Gastroesophageal sphincter (tissue), 4 donors: ENCODE measurements at regions not wholly inside any gene's neighbourhood (a gene's known extent, or its start where the extent isn't known, plus 50 kb on each side); places are given as distances from the start of the nearest gene placed in this dataset.

ENCODE experiments used
- ATAC-seq: fragments of 150-250 bp; one replicate; pipeline ENCODE4 v1.9.1; 2016; ENCODE audit warnings: mild to moderate bottlenecking, moderate library complexity
- H3K27ac ChIP-seq, 4 donors: fragments of 200-600 bp; sonication (generic) in 3 of 4; 1 replicate in 3 of 4; 2 replicates in 1 of 4; pipeline ENCODE4 v1.5.1; 2016 to 2019
- H3K27me3 ChIP-seq: fragments of 200-600 bp; sonication (generic); one replicate; pipeline ENCODE4 v1.5.1; 2019
- H3K36me3 ChIP-seq, 2 donors: fragments of 200-600 bp; sonication (generic); one replicate each; pipeline ENCODE4 v1.5.1; 2019; ENCODE audit warnings: control low read depth in 1 of 2
- H3K4me1 ChIP-seq, 3 donors: fragments of 200-600 bp; sonication (generic); 1 replicate in 2 of 3; 2 replicates in 1 of 3; pipeline ENCODE4 v1.5.1; 2016 to 2019; ENCODE audit warnings: control low read depth in 2 of 3
- H3K4me3 ChIP-seq, 2 donors: fragments of 200-600 bp; sonication (generic); one replicate each; pipeline ENCODE4 v1.5.1; 2019; ENCODE audit warnings: mild to moderate bottlenecking in 1 of 2, moderate library complexity in 1 of 2
- H3K9me3 ChIP-seq, 3 donors: fragments of 200-600 bp; sonication (generic); one replicate each; pipeline ENCODE4 v1.5.1; 2017 to 2019; ENCODE audit warnings: control low read depth in 2 of 3
- EP300 ChIP-seq: sonication (generic); formaldehyde crosslinking; IDR thresholded peaks from one replicate; pipeline ENCODE4 v1.6.1; 2017; ENCODE audit warnings: antibody characterized with exemption, mild to moderate bottlenecking
- POLR2A ChIP-seq, 2 donors: fragments of 450-650 bp; IDR thresholded peaks; one replicate each; pipeline ENCODE4 v1.6.1; 2017; ENCODE audit warnings: antibody characterized with exemption in 2 of 2, mild to moderate bottlenecking in 2 of 2, moderate library complexity in 1 of 2
- POLR2AphosphoS5 ChIP-seq: sonication (generic); formaldehyde crosslinking; IDR thresholded peaks from one replicate; pipeline ENCODE4 v1.6.1; 2017; ENCODE audit warnings: antibody characterized with exemption
- WGBS, 2 donors: methylation state at CpG; one replicate each; pipeline ENCODE4 v1.1.5; 2018; ENCODE audit warnings: low coverage in 1 of 2; 5-methylcytosine and 5-hydroxymethylcytosine counted together
- TF ChIP-seq, protein P1 (sequence below), 4 experiments: fragments of 200-600 bp in 2 of 4; fragments of 450-650 bp in 2 of 4; sonication (generic) in 1 of 4; IDR thresholded peaks; one replicate each; pipeline ENCODE4 v1.5.1; 2017 to 2019; ENCODE audit warnings: antibody characterized with exemption in 4 of 4, mild to moderate bottlenecking in 2 of 4, moderate library complexity in 2 of 4

DNA sequence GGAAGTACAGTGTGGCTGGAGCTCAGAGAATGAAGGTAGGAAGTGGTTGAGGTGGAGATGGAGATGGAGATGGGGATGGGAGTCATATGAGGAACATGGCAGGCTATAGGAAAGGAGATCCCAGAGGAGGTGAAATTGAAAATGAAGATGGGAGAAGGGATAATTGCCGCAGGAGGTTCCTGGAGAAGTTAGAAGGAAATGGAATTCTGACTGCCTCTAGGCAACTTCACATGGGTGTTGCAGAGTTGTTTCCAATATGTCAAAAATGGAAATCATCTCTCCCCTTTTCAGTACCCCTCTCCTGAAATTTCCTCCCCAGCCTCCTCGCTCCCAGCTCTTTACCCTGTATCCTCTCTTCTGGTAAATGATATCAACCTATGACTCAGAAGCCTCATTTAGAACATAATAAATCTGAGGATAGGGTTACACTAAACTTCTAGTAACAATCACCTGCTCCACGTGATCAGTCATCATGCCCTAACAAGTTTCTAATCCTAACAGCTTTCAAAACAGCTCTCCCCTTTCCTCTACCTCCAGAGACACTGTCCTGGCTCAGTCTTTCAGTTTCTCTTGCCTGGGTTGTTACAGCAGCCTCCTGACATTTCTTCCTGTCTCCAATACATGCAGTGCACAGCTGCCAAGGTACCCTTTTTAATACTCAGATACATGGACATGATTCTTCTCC is 201.9 kb upstream of the RBMS1 start:
- no peak overlapping the region for H3K4me3 ChIP-seq
- H3K27ac ChIP-seq: no peak overlapping the region
- WGBS, 2 donors: 57 to 66% methylated on average over 2 to 3 of the region's 3 CpGs
- no peaks in the 10 kb centered on the region for H3K36me3 ChIP-seq
- H3K9me3 ChIP-seq: no peaks in the 10 kb centered on the region
- no peaks in the 10 kb centered on the region for H3K4me1 ChIP-seq
- TF ChIP-seq, protein P1, sequence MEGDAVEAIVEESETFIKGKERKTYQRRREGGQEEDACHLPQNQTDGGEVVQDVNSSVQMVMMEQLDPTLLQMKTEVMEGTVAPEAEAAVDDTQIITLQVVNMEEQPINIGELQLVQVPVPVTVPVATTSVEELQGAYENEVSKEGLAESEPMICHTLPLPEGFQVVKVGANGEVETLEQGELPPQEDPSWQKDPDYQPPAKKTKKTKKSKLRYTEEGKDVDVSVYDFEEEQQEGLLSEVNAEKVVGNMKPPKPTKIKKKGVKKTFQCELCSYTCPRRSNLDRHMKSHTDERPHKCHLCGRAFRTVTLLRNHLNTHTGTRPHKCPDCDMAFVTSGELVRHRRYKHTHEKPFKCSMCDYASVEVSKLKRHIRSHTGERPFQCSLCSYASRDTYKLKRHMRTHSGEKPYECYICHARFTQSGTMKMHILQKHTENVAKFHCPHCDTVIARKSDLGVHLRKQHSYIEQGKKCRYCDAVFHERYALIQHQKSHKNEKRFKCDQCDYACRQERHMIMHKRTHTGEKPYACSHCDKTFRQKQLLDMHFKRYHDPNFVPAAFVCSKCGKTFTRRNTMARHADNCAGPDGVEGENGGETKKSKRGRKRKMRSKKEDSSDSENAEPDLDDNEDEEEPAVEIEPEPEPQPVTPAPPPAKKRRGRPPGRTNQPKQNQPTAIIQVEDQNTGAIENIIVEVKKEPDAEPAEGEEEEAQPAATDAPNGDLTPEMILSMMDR (IDR thresholded peaks at IDR 0.05): no peak
- no peak for TF ChIP-seq EP300
- no peak for TF ChIP-seq POLR2AphosphoS5
- no peak for TF ChIP-seq POLR2A (IDR thresholded peaks at IDR 0.05)
- ATAC-seq: no peak
- H3K27me3 ChIP-seq: no peaks in the 10 kb centered on the region

- H3K27ac ChIP-seq: no peak overlapping the region
- no peak overlapping the region for H3K4me3 ChIP-seq
- no peaks in the 10 kb centered on the region for H3K27me3 ChIP-seq
- H3K4me1 ChIP-seq: no peaks in the 10 kb centered on the region
- H3K36me3 ChIP-seq: no peaks in the 10 kb centered on the region
- WGBS, 2 donors: 79% methylated on average over 2 of the region's 2 CpGs; no CpG with 5 or more reads in 1 of the 2 donors
- no peak for ATAC-seq
- TF ChIP-seq POLR2A (IDR thresholded peaks at IDR 0.05) (no peak), EP300 (no peak), POLR2AphosphoS5 (no peak)
- TF ChIP-seq, protein P1 (IDR thresholded peaks at IDR 0.05): no peak
- no peaks in the 10 kb centered on the region for H3K9me3 ChIP-seq
These were observed 202.5 kb upstream of the RBMS1 start for GRCh38 chr2:160696087-160696452.

DNA sequence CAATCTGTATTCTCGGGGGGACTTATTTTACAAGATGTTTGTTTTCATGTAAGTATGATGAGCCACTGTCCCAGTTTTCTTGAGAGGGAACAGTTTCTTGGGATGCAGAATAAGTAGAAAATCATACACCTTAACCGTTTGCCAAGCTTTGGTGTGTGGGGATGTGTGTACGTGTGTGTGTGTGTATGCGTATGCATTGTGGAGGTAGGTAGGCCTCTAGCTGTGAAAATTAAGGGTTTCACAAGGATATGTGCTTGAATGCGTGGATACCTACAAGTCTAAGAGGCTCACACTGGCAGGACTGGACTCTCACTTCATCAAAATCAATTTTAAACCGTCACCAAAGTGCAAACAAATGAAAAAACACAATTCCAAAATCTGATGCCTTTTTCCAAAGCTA is 204.2 kb upstream of the RBMS1 start:
- no peak for ATAC-seq
- 96 to 98% methylated on average over 5 to 6 of the region's 6 CpGs for WGBS, 2 donors
- Histone ChIP-seq H3K9me3 (no peaks in the 10 kb centered on the region), H3K36me3 (no peaks in the 10 kb centered on the region), H3K4me3 (no peak overlapping the region), H3K4me1 (no peaks in the 10 kb centered on the region), H3K27ac (no peak overlapping the region), H3K27me3 (no peaks in the 10 kb centered on the region)
- no peak for TF ChIP-seq POLR2A (IDR thresholded peaks at IDR 0.05)
- TF ChIP-seq, protein P1 (IDR thresholded peaks at IDR 0.05): no peak
- no peak for TF ChIP-seq EP300
- no peak for TF ChIP-seq POLR2AphosphoS5

DNA sequence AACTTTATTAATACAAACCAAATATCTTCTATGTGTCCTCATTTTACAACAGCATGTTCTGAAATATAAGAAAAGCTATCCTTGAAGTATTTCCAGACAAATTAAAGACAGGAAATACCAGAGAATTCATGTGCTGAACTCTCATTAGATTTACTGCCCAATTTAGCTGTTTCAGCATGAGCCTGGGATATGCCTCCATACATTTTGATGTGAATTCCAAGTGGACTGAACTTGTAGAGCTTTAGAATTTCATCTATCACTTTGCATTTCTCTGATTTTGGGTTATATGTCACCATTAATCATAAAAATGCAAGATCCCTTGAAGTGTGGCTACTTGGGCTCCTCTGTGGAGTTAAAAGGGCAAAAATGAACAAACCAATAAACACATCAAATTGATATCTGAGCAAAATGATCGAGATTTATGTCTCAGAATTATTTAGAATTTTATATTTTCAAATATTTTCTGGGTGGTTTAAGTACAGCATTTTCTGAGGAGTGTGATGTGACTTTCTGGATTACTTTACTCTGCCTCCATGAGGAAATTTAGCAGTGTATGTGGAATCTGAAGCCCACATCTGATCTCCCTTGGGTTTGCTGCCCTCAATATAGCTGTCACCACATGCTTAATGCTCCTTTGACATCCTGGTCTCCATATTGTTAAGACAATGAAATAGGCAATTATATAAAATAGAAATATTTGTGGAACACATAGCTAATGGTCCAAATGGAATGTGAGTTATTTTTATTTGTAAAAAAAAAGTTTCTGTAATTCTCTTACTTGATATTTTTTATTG is 206.6 kb upstream of the RBMS1 start:
- WGBS, 2 donors: 50 to 63% methylated on average over 1 of the region's 1 CpG

More for the DNA sequence above, 206.6 kb upstream of the RBMS1 start:
- Histone ChIP-seq H3K27me3 (no peaks in the 10 kb centered on the region), H3K27ac (no peak overlapping the region), H3K9me3 (no peaks in the 10 kb centered on the region), H3K4me1 (no peaks in the 10 kb centered on the region), H3K4me3 (no peak overlapping the region), H3K36me3 (no peaks in the 10 kb centered on the region)
- ATAC-seq: no peak
- TF ChIP-seq POLR2AphosphoS5 (no peak), EP300 (no peak), POLR2A (IDR thresholded peaks at IDR 0.05) (no peak)
- TF ChIP-seq, protein P1 (IDR thresholded peaks at IDR 0.05): no peak
